HG03108 (cell line): ENCODE measurements at regions not wholly inside any gene's neighbourhood (a gene's known extent, or its start where the extent isn't known, plus 50 kb on each side); places are given as distances from the start of the nearest gene placed in this dataset.
"Not testable (repeated sequence)": the region's sequence is repeated elsewhere in the genome, so short reads cannot be mapped to it uniquely, and the experiment has no call there.

Experiments
- ATAC-seq: cut with Tn5 transposase; IDR thresholded peaks from one replicate; pipeline ENCODE4 v1.9.1; 2021; ENCODE audit warnings: moderate library complexity; ENCODE audit not compliant: unreplicated experiment

DNA sequence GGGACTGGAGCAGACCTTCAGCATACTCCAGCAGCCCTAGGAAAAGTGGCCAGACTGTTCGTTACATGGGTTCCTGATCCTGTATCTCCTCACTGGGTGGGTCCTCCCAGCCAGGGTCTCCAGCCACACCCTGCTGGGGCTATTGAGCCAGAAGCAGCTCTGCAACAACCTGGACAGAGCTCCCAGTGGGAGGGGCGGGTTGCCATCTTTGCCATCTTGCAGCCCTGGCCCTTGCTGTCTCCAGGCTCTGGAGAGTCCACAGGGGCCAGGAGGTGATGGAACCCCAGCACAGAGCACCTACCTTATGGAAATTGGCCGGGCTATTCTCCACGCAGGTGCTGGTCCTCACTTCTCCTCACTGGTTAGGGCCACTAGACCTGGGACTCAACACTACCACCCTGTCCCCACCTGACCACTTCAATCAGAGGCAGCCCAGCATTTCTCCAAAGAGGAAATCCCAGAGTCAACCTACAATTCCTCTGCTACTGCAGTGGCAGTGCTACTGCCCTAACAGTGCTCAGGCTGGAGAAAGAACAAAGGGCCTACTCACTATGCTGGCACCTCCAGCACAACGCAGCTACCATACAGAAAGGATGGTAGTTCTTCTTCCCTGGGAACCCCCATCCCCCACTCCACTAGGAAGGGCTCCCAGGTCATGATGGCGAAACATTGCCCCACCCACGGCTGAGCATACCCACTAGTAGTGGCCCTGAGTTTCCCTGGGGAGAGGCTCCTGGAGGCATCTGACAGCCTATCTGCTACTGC is 290.2 kb upstream of the NCAM1 start:
- ATAC-seq = no peak

- ATAC-seq = not testable (repeated sequence)
Observed at GRCh38 chr11:112673401-112673800, 287.8 kb upstream of the NCAM1 start.

- ATAC-seq = no peak
Observed at GRCh38 chr11:112685111-112685510, 276.1 kb upstream of the NCAM1 start.

- ATAC-seq = no peak
Observed at GRCh38 chr11:112689851-112690250, 271.4 kb upstream of the NCAM1 start.

DNA sequence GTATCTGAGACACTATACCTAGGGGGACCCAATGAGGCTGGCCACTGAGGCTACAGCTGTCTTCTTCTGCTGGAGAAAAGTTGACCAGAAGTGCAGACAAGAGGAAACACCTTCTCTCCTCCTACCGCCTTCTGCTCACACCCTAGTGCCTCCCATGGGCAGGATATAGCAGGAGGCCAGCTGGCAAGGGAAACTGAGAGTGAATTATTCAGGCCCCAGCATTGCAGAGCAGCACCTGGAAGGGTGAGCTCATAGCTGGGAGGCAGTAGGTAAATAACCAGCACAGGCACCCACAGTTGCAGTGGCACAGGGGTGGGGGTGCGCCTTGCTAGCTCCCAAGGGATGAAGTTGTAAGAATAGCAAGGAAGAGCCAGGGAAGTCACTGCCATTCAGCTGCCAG is 267.4 kb upstream of the NCAM1 start:
- no peak for ATAC-seq

DNA sequence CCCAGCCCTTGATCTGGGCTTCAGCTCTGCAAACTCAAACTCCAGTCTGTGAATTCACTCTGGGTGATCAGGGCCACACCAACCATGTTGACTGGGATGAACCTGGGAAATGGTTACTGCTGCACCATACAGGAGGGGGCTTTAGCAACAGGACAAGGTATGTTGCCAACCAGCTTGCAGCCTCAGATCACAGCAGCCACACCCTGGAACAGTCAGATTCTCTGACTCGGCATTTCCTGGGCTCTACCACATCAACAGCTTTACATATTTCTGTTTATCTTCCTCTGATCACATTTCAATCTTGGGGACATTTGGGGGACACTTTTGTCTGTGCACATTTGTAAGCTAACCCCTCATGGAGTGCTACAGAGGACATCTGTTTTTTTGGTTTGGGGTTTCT is 267.0 kb upstream of the NCAM1 start:
- no peak for ATAC-seq

- no peak for ATAC-seq
Observed at GRCh38 chr11:112694813-112695212, 266.4 kb upstream of the NCAM1 start.

GRCh38 chr11:112697391-112698178 is 263.6 kb upstream of the NCAM1 start:
- no peak for ATAC-seq

DNA sequence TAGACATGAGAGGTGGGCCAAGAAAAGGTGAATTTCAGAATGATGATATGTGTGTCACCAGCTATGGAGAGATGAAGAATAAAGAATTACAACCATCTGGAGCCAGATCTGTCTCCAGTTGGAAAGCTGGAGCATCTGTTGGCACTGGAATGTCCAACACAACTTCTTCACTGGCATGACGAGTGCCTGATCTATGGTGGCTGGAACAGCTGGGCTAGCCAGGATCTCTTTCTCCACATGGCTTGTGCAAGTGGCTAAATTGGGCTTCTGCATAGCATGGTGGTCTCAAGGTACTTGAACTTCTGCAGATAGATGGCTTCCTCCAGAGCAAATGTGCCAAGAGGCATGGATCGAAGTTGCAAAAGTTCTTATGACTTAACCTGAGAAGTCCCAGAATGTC is 256.1 kb upstream of the NCAM1 start:
- ATAC-seq = no peak

- ATAC-seq = no peak
Observed at GRCh38 chr11:112706863-112707262, 254.4 kb upstream of the NCAM1 start.

DNA sequence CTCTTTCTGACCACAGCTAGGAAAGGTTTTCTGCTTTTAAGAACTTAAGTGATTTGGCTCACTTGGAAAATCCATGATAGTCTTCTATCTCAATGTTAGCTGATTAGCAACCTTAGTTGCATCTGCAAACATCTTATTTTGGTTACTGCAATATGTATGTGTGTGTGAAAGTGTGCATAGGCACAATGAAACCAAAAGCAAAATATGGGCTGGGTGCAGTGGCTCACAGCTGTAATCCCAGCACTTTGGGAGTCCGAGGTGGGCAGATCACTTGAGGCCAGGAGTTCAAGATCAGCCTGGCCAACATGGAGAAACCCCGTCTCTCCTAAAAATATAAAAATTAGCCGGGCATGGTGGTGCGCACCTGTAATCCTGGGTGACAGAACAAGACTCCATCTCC is 246.9 kb upstream of the NCAM1 start:
- ATAC-seq = not testable (repeated sequence)

- ATAC-seq = no peak
Observed at GRCh38 chr11:112715056-112715455, 246.2 kb upstream of the NCAM1 start.

GRCh38 chr11:112718483-112718882 is 242.7 kb upstream of the NCAM1 start:
- no peak for ATAC-seq

GRCh38 chr11:112719736-112720525 is 241.3 kb upstream of the NCAM1 start:
- ATAC-seq = no peak

DNA sequence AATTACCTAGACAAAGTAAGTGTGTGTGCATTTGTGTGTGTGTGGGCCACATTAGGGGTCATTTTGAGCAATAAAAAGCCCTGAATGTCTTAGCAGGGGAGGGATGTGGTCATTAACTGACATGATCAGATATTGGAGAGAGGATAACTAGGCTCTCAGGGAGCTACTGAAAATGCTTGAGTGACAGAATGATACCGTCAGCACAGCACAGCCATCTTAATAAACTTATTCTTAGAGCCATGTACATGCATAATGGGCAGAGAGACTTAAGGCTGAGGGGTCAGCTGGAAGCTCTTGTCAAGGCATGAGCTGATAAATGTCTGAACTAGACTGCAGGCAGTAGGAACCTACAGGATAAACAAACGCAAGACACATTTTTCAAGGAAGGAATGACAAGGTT is 239.1 kb upstream of the NCAM1 start:
- no peak for ATAC-seq

DNA sequence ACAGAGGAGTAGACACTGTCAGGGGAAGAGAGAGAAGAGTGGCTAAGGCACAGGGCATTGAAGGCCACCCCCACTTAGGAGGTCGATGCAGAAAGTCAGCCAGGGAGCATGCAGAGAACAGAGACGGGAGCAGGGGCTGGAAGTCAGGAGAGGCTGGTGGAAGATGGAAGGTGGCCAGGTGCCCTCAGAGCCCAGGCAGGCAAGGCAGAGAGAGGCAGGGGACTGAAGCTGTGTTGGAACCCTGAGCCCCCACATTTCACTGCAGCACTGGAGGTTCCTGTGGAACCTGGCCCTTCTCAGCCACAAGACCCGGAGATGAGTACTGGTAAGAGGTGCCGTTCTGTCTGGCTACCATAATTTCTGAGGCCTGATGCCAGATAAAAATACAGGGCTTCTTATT is 238.3 kb upstream of the NCAM1 start:
- no peak for ATAC-seq

DNA sequence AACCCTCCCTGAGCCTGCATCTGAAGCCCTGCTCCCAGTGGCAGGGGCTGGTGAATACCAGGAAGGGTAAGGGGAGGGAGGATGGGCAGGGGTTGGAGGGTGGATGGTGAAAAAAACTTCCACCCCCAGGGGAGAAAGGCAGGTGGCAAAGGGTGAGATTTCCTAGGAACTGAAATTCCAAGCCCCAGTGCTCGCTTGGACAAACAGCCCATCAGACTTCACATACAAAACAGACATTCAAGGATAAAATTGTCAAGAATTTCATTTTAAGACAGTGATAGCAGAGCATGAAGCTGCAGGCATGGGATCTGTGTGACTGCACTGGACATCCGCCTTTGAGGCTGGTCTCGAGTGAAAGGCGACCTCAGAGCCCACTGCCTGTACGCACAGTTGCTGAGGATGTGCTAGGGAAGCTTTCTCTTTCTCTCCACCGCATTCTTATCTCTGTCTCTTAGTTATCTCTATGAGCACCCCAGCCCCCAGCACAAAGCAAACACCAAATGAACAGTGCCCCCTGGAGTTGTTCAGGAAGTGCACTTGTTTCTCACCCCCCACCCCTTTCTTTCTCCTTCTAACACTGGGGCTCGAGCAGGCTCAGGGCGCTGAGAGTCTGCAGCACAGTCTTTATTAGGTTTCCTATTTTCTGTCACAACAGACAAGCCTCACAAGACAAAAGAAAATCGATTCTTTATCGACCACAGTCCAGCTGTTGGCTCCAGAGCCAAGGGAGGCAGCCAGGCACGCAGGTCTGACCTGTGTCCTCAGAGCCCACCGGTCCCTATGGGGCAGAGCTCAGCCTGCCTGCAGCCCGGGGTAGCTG is 237.3 kb upstream of the NCAM1 start:
- ATAC-seq = no peak

- no peak for ATAC-seq
Observed at GRCh38 chr11:112724496-112724790, 236.8 kb upstream of the NCAM1 start.

GRCh38 chr11:112725636-112726035 is 235.6 kb upstream of the NCAM1 start:
- ATAC-seq = no peak

- ATAC-seq = no peak
Observed at GRCh38 chr11:112727341-112727841, 233.8 kb upstream of the NCAM1 start.

DNA sequence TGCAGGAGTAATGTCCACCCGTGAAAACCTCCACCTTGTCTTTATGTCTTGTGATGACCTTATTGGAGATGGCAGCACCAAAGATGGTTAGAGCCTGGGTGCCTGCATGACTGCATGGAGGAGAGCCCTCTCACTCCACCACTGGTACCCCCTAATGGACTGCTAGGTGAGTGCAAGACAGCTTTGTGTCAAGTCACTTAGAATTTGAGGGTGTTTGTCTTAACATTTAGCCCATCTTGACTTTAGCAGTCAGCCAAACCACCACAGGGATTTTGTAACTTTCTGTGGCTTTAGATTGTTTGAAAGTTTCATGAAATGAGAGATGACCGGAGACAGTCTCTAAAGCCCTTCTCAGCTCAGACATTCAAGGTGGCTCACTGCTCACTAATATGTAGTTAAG is 232.9 kb upstream of the NCAM1 start:
- no peak for ATAC-seq
